Keratinocyte (primary cell): ENCODE measurements at regions not wholly inside any gene's neighbourhood (a gene's known extent, or its start where the extent isn't known, plus 50 kb on each side); places are given as distances from the start of the nearest gene placed in this dataset.
"Not testable (repeated sequence)": the region's sequence is repeated elsewhere in the genome, so short reads cannot be mapped to it uniquely, and the experiment has no call there.

ENCODE experiments used
- CTCF ChIP-seq, 3 experiments: IDR thresholded peaks in 1 of 3; conservative IDR thresholded peaks in 1 of 3; optimal IDR thresholded peaks in 1 of 3; 2 replicates in 2 of 3; 3 replicates in 1 of 3; pipeline versions ENCODE3 to v1.5.1; 2011; ENCODE audit warnings: low read length in 3 of 3, mild to moderate bottlenecking in 3 of 3, moderate library complexity in 2 of 3, control low read depth in 1 of 3, inconsistent platforms in 1 of 3; ENCODE audit not compliant: insufficient read depth in 2 of 3; ENCODE audit errors: extremely low read depth in 1 of 3
- EZH2 ChIP-seq: IDR thresholded peaks from one replicate; pipeline ENCODE4 v1.6.1; 2012; ENCODE audit warnings: inconsistent platforms, mild to moderate bottlenecking, low read length, moderate library complexity

GRCh38 chr16:29266612-29267011 lies 139.9 kb downstream of the NPIPB11 start:
- TF ChIP-seq CTCF (optimal IDR thresholded peaks at IDR 0.05 in 1 of 3, IDR thresholded peaks at IDR 0.05 in 1 of 3, conservative IDR thresholded peaks at IDR 0.05 in 1 of 3; ENCODE audit: extremely low read depth in 1 of 3, insufficient read depth in 2 of 3, low read length in 3 of 3); EZH2: not testable (repeated sequence)
